HG03095 (cell line): ENCODE measurements at regions not wholly inside any gene's neighbourhood (a gene's known extent, or its start where the extent isn't known, plus 50 kb on each side); places are given as distances from the start of the nearest gene placed in this dataset.

Experiments
- ATAC-seq: cut with Tn5 transposase; IDR thresholded peaks from one replicate; pipeline ENCODE4 v1.9.1; 2021; ENCODE audit warnings: moderate library complexity; ENCODE audit not compliant: unreplicated experiment

DNA sequence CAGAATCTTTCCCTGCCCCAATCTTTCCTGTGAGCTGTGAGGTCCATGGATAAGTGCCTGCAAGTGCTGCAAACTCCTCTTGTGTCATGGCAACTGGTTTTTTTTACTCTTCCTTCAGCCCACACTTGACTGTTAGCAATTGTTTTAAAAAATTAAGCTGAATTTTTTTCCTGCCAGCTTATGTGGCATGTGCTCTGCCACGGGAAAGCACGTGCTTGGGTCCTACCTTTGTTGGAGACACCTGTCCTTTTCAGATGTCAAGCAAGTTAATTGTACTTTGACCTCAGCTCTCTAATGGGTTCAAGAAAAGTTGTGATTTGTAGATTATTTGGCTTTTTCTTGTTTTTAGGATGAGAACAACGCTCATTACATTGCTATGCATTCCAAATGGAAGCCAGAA lies 398.5 kb downstream of the NUF2 start:
- ATAC-seq = no peak

DNA sequence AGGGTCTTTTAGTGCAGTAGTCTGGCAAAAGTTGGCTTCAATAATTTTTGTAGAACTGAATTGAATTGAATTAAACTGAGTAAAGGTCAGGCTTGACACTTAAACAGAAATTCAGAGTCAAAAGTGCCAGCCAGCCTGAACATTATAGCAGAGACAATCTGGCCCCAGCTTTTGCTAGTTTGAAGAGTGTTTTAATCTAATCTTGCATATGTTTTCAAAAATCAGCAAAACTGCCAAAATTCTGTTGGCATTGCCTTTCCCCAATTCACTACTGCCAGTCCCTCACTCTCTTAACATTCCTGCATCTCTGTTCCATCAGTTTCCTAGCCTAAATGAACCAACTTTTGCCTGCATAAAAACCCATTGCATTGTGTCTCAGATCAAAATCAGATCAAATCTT lies 403.8 kb downstream of the NUF2 start:
- no peak for ATAC-seq

DNA sequence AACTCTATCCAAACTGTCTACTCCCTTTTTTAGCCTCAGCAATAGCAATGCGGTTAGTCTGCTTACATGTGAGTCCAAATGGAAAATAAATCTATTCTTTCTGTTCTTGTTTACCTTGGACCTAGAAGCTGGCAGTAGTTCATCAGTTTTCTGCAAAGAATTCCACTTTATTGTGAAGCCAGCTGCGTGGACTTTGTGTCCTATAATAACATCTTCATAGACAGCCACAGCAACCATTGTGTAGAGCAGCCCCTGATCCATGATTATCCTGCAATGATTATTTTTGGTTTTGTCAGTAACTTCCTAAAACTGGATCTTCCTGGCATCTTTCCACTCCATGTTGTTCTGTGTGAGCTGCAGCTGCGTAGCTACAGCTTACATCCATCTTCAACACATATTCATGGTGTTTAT lies 408.7 kb downstream of the NUF2 start:
- ATAC-seq = no peak

DNA sequence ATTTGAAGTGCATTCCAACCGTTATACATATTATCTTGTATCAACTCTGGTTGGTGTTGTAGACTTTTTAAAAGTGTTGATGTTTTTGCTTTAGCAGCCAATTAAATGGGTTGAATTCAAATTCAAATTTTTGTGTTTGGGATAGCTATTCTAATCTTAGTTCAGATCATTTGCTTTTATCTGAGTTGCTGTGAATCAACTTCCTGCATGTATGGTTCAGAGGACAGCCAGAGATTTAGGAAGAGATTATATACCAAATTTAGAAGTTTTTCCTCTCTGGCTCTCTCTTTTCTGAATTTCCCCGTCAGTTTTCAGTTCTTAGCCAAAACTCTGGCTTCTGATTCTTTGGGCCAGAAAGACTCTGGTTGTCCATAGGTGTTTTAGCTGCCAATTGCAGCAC lies 415.5 kb downstream of the NUF2 start:
- ATAC-seq = no peak

DNA sequence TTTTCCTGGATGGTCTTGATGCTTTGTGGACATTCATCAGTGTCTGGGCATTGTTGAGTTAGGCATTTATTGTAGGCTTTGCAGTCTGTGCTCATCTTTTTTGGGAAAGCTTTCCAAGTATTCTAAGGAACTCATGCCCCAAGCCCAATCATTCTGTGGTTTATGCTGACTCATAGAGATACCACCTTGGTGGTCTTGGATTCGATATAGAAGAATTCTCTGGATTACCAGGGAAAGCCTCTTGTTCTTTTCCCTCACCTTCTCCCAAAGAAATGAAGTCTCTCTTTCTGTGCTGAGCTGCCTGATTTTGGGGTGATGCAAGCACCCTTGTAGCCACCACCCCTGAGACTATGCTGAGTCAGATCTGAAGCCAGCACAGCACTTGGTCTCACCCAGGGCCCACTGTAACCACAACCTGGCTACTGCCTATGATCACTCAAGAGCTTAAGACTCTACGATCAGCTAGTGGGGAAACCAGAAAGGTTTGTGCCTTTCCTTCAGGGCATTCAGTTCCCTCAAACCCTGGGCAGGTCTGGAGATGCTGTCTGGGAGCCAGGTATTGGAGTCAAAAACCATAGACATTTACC lies 422.6 kb downstream of the NUF2 start:
- no peak for ATAC-seq

DNA sequence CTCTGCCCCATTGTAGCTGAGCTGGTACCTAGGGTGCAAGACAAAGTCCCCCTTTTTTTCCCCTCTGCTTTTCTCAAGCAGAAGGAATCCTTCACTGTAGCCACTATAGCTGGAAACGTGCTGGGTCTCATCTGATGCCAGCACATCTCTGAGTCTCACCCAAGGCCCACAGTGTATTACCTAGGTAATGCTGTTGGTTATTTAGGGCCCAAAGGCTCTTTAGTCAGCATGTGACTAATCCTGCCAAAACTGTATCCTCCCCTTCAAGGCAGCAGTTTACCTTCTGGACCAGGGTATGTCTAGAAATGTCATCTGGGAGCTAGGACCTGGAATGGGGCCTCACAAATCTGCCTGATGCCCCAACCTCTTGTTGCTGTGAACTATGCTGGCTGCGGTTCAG lies 423.4 kb downstream of the NUF2 start:
- ATAC-seq = no peak

DNA sequence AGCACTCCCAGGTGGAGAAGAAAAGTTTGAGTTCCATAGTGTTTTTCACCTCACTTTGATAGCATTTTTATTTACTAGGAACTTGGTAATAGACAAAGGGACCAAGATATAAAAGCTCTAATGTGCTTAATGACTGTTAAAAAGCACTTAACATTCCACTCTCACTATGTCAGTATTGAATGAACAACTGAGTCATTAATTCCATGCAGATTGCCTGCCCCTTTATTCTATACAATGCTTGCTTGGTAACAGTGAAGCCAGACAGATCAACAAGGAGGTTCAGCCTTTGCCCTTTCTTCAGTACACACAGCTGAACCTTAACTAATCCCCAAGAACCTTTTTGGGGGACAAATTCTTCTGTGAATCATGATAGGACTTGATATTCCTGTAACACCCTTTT lies 425.5 kb downstream of the NUF2 start:
- no peak for ATAC-seq

DNA sequence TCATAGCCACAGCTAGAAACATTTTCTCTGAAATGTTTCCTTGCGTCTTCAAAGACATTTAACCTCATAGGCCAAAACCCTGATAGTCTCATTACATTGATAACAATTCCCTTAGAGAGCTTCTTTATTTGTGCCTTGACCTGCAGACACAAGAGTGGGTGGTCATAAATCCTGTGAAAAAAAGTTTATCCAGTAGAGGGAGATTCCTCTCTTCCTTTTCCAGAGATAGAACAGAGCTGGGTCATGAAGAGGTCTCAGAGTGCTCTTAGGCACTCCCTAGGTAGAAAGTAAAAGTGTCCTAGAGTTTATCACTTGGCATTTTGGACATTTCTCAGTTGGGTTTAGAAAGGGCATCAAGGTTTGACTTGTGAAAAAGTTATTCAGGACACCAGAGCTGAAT lies 426.1 kb downstream of the NUF2 start:
- no peak for ATAC-seq

DNA sequence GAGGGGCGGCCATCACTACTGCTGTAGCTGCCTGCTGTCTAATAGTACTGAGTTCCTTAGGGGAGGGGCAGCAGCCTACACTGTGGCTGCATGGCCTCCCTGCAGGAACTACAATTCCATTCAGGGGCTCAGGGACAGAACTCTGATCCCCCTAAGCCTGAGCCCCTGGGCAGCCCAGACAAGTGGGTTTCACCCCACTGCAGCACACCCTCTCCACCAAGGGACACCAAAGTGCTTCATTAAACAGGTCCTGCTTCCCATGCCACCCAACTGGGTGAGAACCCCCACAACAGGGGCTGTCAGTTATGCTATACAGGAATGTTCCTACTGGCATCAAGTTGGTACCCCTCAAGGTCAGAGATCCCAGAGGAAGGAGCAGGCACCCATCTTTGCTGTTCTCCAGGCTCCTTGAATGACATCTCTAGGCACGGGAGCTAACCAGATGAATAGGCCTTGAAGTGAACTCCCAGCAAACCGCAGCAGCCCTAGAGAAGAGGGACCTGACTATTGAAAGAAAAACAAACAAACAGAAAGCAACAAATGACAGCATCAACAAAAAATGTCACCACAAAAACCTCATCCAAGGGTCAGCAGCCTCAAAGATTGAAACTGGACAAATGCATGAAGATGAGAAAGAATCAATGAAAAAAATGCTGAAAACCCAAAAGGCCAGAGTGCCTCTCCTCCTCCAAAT lies 437.4 kb downstream of the NUF2 start:
- no peak for ATAC-seq

DNA sequence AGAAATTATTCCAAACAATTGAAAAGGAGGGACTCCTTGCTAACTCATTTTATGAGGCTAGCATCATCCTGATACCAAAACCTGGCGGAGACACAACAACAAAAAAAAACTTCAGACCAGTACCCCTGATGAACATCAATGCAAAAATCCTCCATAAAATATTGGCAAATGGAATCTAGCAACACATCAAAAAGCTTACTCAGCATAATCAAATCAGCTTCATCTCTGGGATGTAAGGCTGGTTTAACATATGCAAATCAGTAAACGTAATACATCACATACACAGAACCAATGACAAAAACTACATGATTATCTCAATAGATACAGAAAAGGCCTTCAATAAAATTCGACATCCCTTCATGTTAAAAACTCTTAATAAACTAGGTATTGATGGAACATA lies 440.1 kb downstream of the NUF2 start:
- no peak for ATAC-seq

DNA sequence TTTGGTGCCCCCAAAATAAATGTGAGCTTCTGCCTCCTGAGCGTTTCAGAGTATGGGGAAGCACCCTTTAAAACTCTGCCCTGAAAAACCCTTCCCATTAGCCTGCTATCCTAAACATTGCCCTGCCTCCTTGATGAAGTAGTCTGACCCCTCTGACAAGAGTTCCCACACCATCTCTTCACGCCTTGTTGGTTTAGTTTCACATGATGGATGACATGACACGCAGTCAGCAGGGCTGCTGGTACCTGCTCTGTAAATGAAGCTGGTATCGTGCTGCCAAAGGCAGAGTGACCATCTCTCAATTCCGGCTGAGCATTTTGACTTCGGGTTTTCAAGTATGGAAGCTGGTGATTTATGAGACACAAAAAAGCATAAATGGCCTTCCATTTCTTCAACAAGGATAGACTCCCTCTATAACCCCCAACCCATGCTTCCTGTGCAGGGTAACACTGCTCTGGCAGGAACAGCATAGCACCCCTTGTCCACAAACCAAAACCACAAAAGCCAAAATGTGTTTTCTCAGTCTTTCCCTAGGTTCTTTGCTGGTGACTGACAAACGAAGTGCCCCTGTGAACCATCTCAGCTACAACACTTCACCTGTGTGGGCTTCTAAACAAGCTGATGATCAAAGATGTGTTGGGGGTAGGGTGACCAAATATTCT lies 444.6 kb downstream of the NUF2 start:
- ATAC-seq = no peak

DNA sequence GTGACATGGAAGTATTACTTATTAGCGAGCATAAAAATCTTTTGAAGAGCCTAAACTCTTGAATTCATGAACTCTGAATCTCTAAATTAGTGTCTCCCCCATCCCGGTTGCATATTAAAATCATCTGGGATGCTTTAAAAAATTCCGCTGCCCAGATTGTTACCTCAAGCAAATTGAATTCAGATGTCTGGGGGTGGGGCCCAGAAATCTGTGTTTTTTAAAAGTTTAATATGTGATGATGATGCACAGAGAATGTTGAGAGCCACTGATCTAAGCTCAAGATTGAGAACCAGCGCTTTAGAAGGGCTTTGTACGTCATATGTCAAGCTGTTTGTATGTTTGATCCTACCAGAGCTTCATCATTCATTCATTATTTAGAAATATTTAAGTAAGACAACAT lies 446.8 kb downstream of the NUF2 start:
- no peak for ATAC-seq

DNA sequence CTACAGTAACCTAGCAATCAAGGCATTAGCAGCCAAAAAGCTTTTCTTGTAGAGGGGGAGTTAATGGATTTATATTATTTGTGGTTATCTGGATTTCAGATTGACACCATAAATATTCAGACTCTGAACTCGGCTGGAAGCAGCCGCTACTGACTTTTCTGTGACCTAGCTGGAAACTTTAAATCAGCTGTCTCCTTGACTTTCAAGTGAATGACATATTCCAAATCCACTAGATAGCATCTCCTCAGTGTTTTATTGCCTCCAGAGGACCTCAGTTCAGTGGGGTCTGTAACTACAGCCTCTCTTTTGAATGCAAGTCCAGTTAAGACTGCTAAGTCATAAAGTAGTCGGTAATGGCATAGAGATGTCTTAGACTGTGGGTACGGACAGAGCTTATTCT lies 448.5 kb downstream of the NUF2 start:
- no peak for ATAC-seq

DNA sequence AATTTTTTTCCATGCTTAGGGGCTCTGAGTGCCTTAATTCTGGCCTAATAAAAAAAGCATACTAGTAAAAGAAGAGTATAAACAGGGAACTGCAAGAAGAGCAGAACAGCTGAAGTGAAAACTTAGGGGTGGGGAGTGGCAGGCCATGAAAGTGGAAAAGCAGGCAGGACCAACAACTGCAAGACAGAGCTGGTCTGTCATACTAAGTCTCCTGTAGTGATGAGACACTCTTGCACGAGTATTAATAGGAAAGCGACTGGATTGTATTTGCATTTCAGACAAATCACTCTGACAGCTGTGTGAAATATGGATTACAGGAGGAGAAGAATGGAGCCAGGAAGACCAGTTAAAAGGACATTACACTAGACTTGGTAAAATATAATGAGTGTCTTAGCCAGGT lies 449.9 kb downstream of the NUF2 start:
- no peak for ATAC-seq

DNA sequence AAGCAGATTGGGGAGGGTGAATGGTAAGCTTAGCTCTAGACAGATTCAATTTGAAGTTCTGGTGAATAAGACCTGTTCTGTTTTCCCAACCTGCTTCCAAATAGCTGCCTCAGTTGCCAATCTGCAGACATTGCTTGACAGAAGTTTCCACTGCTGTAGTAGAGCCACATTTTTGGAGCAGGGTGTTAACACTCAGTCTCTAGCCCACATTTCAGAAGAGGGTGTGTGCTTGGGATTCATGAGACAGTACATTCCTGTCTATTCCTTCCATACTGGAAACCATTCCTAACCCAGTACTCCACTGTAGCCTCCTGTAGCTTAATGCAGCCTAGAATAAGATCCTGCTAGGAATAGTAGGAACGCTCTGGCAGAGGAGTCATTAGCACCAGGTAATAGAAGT lies 450.5 kb downstream of the NUF2 start:
- no peak for ATAC-seq

DNA sequence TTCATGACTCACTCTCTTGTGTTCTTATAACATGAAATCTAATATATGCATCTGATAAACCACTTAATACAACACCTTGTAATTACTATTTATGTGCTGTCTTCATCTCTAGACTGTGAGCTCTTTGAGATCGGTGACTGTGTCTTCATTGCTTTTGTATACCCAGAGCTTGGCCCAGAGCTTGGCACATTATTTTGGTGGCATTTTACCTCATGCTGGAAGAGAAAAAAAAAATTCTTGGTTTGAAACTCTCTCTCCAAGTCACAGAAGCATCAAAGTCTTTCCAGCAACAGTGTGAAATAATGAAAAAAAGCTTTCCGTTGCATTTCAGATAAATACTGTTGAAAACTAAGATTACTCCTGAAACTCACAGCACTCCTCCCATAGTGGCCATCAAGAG lies 451.6 kb downstream of the NUF2 start:
- no peak for ATAC-seq

DNA sequence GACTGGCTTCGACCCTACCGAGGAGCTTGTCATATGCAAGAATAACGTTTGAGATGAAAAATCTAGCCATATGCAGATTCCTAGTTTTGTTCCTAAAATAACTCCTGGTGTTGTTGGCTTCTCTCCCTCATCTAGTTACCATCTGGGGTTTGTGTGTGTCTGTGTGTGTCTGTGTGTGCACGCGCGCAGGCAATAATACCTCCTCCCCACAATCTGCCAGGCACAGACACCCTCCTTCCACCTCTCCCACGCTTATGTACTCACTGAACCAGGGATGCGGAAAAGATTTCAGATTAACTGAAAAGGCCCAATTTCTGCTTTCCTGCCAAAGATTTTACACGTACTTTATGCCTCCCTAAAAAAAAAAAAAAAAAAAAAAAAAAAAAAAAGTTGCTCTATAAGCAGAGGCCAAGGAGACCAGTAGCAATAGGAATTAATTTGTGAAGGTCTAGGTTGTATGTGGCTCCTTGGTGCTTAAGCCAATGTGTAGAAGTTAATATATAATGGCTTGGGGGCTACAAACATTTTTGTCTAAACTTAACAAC lies 452.7 kb downstream of the NUF2 start:
- no peak for ATAC-seq

DNA sequence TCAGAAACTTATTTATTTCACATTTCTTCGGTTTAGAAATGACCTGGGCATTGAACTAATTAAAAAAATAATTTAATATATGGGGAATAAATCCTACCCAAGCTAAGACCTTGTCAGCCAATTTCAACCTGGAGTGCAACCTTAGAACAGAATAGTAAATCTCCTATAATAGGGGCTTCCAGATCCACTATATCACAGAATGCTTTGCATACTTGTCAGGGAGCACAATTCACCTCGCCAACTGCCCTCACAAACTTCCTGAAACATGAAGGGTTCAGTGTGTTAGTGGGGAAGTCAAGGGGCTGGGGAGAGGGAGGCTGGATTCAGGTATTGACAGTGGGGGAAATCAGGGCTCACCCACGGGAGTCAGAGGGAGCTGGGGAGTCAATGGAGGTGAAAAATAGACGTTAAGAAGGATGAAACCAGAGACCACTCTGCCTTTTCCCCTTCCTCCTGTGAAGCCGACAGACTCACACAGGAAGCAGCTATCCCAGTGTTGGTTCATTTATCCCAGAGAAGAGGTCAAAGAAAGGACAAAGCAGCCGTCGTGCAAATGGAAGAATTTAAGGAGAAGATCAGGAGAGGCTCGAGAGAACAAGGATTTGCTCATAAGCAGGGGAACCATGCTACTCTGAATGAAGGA lies 453.3 kb downstream of the NUF2 start:
- no peak for ATAC-seq

DNA sequence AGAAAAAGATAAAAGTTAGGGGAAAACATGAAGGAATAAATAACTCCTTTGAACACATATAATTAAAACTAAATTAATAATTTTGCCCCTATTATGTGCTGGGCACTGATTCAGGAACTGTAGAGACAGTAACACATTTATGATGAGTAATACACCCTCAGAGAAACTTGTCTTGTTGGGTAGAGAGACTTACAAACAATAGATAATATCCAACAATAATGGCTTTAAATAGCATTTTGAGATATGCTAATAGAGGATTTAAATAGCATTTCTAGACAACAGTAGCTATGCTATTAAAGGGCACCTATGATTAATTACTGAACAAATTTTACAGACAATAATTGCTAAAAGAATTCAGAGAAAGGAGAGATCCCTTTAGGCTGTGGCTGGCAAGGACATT lies 455.5 kb downstream of the NUF2 start:
- no peak for ATAC-seq

DNA sequence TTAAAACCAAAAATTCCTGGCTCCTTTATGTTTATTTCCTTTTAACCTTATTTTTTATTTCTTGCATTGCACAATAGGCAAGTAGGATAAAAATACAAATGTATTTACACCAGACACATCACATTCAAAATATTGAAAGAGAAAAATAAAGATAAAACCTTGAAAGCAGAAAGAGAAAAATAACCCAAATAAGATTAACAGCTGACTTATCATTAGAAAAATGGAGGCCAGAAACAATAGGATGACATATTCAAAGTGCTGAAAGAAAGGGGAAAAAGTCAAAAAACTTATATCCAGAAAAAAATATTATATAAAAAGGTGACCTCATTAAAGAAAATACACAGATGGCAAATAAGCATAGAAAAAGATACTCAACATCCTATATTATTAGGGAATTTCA lies 459.4 kb downstream of the NUF2 start:
- no peak for ATAC-seq

DNA sequence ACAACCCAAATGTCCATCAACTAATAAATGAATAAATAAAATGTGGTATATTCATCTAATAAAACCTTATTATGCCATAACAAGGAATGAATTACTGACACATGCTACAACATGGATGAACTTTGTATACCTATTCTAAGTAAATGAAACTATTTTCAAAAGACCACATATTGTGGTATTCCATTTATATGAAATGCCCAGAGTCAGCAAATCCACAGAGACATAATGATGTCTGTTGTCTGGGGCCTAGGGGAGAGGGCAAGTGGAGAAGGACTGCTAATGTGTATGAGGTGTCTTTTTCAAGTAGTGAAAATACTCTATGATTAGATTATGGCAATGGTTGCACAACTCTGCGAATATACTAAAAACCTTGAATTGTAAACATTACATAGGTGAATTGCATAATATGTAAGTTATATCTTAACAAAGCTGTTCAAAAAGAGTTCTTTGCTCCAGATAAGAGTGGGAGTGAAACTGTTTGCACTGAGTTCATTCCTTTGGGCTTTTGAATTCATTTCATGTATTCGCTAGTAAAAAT lies 464.2 kb downstream of the NUF2 start:
- ATAC-seq = no peak

DNA sequence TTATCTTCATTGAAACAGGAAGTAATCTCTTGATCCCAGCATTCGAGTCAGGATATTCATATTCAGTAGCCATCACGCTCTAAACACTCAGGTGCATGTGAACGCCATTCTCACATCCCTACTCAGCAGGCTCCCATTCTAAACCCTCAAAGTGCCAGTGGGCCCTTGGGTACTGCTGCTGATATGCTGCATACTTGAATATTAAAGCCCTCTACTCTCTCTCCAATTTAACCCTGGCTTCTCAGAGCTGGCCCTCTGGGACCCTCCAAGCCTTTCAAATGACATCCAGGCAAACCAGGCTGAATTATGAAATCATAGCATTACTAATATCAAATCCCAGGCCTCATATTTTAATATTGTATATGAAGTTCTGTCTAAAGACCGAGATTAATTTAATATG lies 468.2 kb downstream of the NUF2 start:
- no peak for ATAC-seq
